HEK293T (cell line): ENCODE measurements at regions not wholly inside any gene's neighbourhood (a gene's known extent, or its start where the extent isn't known, plus 50 kb on each side); places are given as distances from the start of the nearest gene placed in this dataset.
A peak's percentile ranks its signal among the peaks of the same experiment; 100 is the strongest.
"Not testable (repeated sequence)": the region's sequence is repeated elsewhere in the genome, so short reads cannot be mapped to it uniquely, and the experiment has no call there.

Experiments
- CTCF ChIA-PET: fragments of 350-600 bp; formaldehyde crosslinking; extraction: SDS; loops from one replicate; lab custom pipeline; 2021; ENCODE audit warnings: antibody characterized with exemption, inconsistent platforms; lab: Yijun Ruan, JAX
- POLR2A ChIA-PET: fragments of 350-600 bp; formaldehyde crosslinking; extraction: SDS; loops from one replicate; lab custom pipeline; 2020; ENCODE audit warnings: antibody characterized with exemption, inconsistent platforms; lab: Yijun Ruan, JAX
- DNase-seq: peaks from one replicate; pipeline ENCODE4 v3.0.0; 2012; ENCODE audit warnings: mixed read lengths; ENCODE audit errors: extremely low spot score
- ARNT ChIP-seq: fragments of 450-650 bp; IDR thresholded peaks from 2 replicates; pipeline ENCODE4 v1.6.1; 2017; ENCODE audit warnings: mild to moderate bottlenecking
- BHLHE40 ChIP-seq: fragments of 450-650 bp; IDR thresholded peaks from 2 replicates; pipeline ENCODE4 v1.6.1; 2016; ENCODE audit warnings: mild to moderate bottlenecking, moderate library complexity, borderline replicate concordance
- CTBP1 ChIP-seq: fragments of 450-650 bp; IDR thresholded peaks from 2 replicates; pipeline ENCODE4 v1.6.1; 2016; ENCODE audit warnings: borderline replicate concordance
- ELF4 ChIP-seq: fragments of 450-650 bp; IDR thresholded peaks from 2 replicates; pipeline ENCODE4 v1.6.1; 2017; ENCODE audit warnings: antibody characterized with exemption
- FOXA1 ChIP-seq: fragments of 450-650 bp; IDR thresholded peaks from 2 replicates; pipeline ENCODE4 v1.6.1; 2016; ENCODE audit warnings: mild to moderate bottlenecking
- FOXK2 ChIP-seq: fragments of 450-650 bp; IDR thresholded peaks from 2 replicates; pipeline ENCODE4 v1.6.1; 2016; ENCODE audit warnings: mild to moderate bottlenecking
- FOXM1 ChIP-seq: fragments of 450-650 bp; IDR thresholded peaks from 2 replicates; pipeline ENCODE4 v1.6.1; 2017; ENCODE audit warnings: mild to moderate bottlenecking, borderline replicate concordance
- HDGF ChIP-seq: fragments of 450-650 bp; IDR thresholded peaks from 2 replicates; pipeline ENCODE4 v1.6.1; 2017; ENCODE audit warnings: antibody characterized with exemption, borderline replicate concordance
- L3MBTL2 ChIP-seq: fragments of 450-650 bp; conservative IDR thresholded peaks from 2 replicates; pipeline ENCODE4 v1.6.1; 2016; ENCODE audit warnings: mild to moderate bottlenecking
- LEF1 ChIP-seq: fragments of 450-650 bp; IDR thresholded peaks from 2 replicates; pipeline ENCODE4 v1.6.1; 2017; ENCODE audit warnings: mild to moderate bottlenecking, borderline replicate concordance
- NFRKB ChIP-seq: fragments of 450-650 bp; IDR thresholded peaks from 2 replicates; pipeline ENCODE4 v1.6.1; 2016; ENCODE audit warnings: mild to moderate bottlenecking, moderate library complexity
- PKNOX1 ChIP-seq: fragments of 450-650 bp; IDR thresholded peaks from 2 replicates; pipeline ENCODE4 v1.6.1; 2016
- SP1 ChIP-seq: fragments of 450-650 bp; IDR thresholded peaks from 2 replicates; pipeline ENCODE4 v1.6.1; 2017
- SUZ12 ChIP-seq: fragments of 450-650 bp; IDR thresholded peaks from 2 replicates; pipeline ENCODE4 v1.6.1; 2016; ENCODE audit warnings: mild to moderate bottlenecking
- TARDBP ChIP-seq: fragments of 450-650 bp; IDR thresholded peaks from 2 replicates; pipeline ENCODE4 v1.6.1; 2016
- ZNF384 ChIP-seq: fragments of 450-650 bp; IDR thresholded peaks from 2 replicates; pipeline ENCODE4 v1.6.1; 2016

DNA sequence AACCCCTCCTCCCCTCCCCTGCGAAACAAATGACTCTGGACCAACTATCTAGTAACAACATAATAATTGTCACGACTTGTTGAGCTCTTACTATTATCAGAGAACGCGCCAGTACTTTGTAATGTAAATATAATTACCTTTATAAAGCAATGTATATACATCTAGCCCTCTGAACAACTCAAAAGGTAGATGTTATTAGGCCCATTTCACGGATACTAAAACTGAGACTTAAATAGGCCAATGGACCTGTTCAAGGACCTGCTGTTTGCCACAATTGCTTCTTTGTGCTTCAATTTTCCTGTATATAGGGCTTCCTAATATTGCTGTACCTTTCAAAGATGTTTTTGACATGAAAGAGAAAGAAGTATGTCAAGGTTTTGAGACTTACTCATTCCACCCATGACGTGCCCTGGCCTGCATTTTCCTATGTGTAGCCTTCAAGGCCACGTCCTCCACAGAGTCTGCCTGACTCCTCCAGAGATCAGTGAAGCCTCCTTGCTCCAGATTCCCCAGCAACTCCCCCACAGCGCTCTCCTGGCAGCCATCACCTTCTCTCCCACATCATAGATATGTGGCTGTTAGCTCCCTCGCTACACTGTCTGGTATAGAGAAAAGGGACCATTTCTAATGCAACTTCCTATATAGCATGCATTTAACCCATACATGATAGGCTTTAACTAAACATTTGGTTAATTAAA lies 156.6 kb downstream of the SKIDA1 start:
- CTCF ChIA-PET = interaction anchor here (1.5 kb wide), 1 partner anchor 10 kb away, joined by 4 read pairs; no protein-coding TSS in a partner anchor

GRCh38 chr10:21368022-21368582 lies 157.4 kb downstream of the SKIDA1 start:
- TF ChIP-seq FOXK2 (no peak), CTBP1 (no peak), SP1 (no peak), FOXM1 (no peak), HDGF (no peak), L3MBTL2 (no peak), FOXA1 (no peak)
- ChIA-PET CTCF (no interaction called here), POLR2A (no interaction called here)
- DNase-seq = no peak

More for the DNA sequence above, 156.6 kb downstream of the SKIDA1 start:
- no peak for DNase-seq
- POLR2A ChIA-PET = no interaction called here
- TF ChIP-seq FOXK2 = no peak
- no peak for TF ChIP-seq PKNOX1
- no peak for TF ChIP-seq ARNT
- TF ChIP-seq L3MBTL2 = no peak
- no peak for TF ChIP-seq HDGF
- no peak for TF ChIP-seq LEF1
- TF ChIP-seq ELF4 = no peak
- TF ChIP-seq NFRKB = no peak

DNA sequence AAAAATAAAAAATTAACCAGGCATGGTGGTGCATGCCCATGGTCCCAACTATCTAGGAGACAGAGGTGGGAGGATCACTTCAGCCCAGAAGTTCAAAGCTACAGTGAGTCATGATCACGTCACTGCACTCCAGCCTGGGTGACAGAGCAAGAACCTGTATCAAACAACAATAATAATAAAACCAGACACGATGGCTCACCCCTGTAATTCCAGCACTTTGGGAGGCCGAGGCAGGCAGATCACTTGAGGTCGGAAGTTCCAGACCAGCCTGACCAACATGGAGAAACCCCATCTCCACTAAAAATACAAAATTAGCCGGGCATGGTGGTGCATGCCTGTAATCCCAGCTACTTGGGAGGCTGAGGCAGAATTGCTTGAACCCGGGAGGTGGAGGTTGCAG lies 159.4 kb downstream of the SKIDA1 start:
- CTCF ChIA-PET, DNase-seq, POLR2A ChIA-PET: not testable (repeated sequence)

- TF ChIP-seq SP1 (no peak), PKNOX1 (no peak), NFRKB (no peak), ZNF384 (no peak), L3MBTL2 (no peak), TARDBP (no peak), HDGF (no peak), ARNT (no peak), CTBP1 (no peak), FOXA1 (no peak)
- ChIA-PET POLR2A (interaction anchor here (0.6 kb wide), 1 partner anchor 161 kb away, joined by 5 read pairs; the partner anchor contains the start of gene SKIDA1), CTCF (no interaction called here)
- DNase-seq = no peak
These were observed 161.0 kb downstream of the SKIDA1 start for GRCh38 chr10:21364196-21365114.

DNA sequence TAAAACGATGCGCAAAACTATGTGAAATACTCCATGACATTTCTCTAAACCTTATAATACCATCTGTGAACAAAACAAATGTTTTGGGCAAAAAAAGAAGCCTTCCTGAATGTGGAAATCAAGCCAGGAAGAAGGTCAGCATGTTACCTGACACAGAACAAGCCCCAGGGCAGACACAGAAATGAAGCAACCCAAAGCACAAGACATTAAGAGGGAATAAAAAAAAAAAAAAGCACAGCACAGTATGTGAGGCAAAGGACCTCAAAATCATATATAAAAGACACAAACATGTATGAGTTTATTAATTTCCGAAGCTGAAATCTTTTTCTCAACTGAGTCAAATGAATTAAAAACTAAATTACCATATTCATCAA lies 161.8 kb downstream of the SKIDA1 start:
- TF ChIP-seq FOXK2 (no peak), ZNF384 (peak; percentile 63), L3MBTL2 (no peak)
- ChIA-PET POLR2A (interaction anchor here (0.6 kb wide), 1 partner anchor 162 kb away, joined by 5 read pairs; the partner anchor contains the start of gene SKIDA1), CTCF (no interaction called here)
- DNase-seq = no peak

DNA sequence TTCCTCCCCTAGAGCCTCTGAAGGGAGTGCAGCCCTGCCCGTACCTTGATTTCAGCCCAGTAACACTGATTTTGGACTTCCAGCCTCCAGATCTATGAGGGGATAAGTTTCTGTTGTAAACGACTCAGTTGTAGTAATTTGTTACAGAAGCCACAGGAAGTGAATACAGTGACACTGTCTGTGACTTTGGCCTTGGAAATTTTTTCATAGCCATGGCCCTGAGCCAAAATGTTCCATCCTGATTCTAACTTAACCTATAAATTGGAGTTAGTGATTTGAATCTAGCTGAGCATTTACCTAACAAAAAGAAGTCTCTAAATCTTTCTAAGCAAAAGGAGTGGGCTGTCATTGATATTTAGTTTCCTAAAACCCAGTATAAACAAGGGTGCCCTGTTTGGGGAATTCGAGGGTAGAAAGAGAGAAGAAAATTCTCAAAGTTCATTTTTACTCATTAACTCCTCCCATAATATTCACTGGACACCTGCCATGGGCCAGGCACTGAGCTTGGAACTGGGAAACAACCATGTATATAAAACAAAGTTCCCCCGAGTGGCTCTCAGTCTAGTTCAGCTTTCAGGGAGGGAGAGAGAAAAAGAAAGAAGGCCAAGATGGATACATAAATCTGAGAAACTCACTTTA lies 162.3 kb downstream of the SKIDA1 start:
- ChIA-PET CTCF (interaction anchor here (0.5 kb wide), 1 partner anchor 1919 kb away, joined by 3 read pairs; no protein-coding TSS in a partner anchor), POLR2A (no interaction called here)
- DNase-seq = no peak
- TF ChIP-seq ZNF384 (no peak), HDGF (no peak), FOXA1 (no peak), CTBP1 (no peak), TARDBP (no peak), L3MBTL2 (no peak), BHLHE40 (no peak), FOXM1 (no peak), FOXK2 (no peak), SUZ12 (no peak), NFRKB (no peak), ARNT (no peak), ELF4 (no peak), LEF1 (no peak), PKNOX1 (no peak), SP1 (no peak)
